HEK293 (cell line): ENCODE measurements at regions not wholly inside any gene's neighbourhood (a gene's known extent, or its start where the extent isn't known, plus 50 kb on each side); places are given as distances from the start of the nearest gene placed in this dataset.

Experiments
- CTCF ChIA-PET: fragments of 350-600 bp; formaldehyde crosslinking; extraction: SDS; loops from one replicate; lab custom pipeline; 2021; ENCODE audit warnings: antibody characterized with exemption; lab: Yijun Ruan, JAX
- POLR2A ChIA-PET: fragments of 300-600 bp; formaldehyde crosslinking; extraction: SDS; loops from one replicate; lab custom pipeline; 2020; ENCODE audit warnings: antibody characterized with exemption, inconsistent platforms; lab: Yijun Ruan, JAX
- H3K27ac ChIP-seq: fragments of 200-500 bp; sonication (Bioruptor generic); 2 replicates; pipeline ENCODE4 v1.5.1; 2014; ENCODE audit warnings: low read depth, low read length, control low read depth, inconsistent platforms; ENCODE audit errors: extremely low read depth
- H3K36me3 ChIP-seq, 2 experiments: fragments of 200-500 bp in 1 of 2; sonication (Bioruptor generic) in 1 of 2; 1 replicate in 1 of 2; 2 replicates in 1 of 2; pipeline ENCODE4 v1.5.1; 2014 to 2017; ENCODE audit warnings: inconsistent platforms in 2 of 2, low read length in 2 of 2; ENCODE audit not compliant: control insufficient read depth in 2 of 2, insufficient read depth in 1 of 2
- H3K4me1 ChIP-seq: fragments of 200-500 bp; sonication (Bioruptor generic); 2 replicates; pipeline ENCODE4 v1.5.1; 2014; ENCODE audit warnings: mild to moderate bottlenecking, low read length, inconsistent platforms; ENCODE audit not compliant: control insufficient read depth, insufficient read depth
- H3K4me3 ChIP-seq: 2 replicates; pipeline ENCODE4 v1.5.1; 2011; ENCODE audit warnings: low read depth, mild to moderate bottlenecking, control low read depth, low read length, moderate library complexity
- H3K9me3 ChIP-seq: fragments of 200-500 bp; sonication (Bioruptor generic); 2 replicates; pipeline ENCODE4 v1.5.1; 2014; ENCODE audit warnings: low read depth, low read length, inconsistent platforms; ENCODE audit not compliant: control insufficient read depth, insufficient read depth
- ATF2 ChIP-seq: fragments of 450-650 bp; formaldehyde crosslinking; IDR thresholded peaks from 2 replicates; pipeline ENCODE4 v1.5.1; 2016; ENCODE audit warnings: missing biosample characterization, missing genetic modification characterization, low read depth
- TRIM28 ChIP-seq: IDR thresholded peaks from 2 replicates; pipeline ENCODE4 v1.6.1; 2011; ENCODE audit warnings: low read length, control low read depth, borderline replicate concordance
- ZNF114 ChIP-seq: fragments of 450-650 bp; formaldehyde crosslinking; IDR thresholded peaks from 2 replicates; pipeline ENCODE4 v1.5.0; 2017; ENCODE audit warnings: missing biosample characterization, missing genetic modification characterization
- ZNF416 ChIP-seq: fragments of 450-650 bp; formaldehyde crosslinking; IDR thresholded peaks from 2 replicates; pipeline ENCODE4 v1.5.1; 2016; ENCODE audit warnings: missing biosample characterization, missing genetic modification characterization
- ZNF513 ChIP-seq: fragments of 450-650 bp; IDR thresholded peaks from 2 replicates; pipeline ENCODE4 v1.5.1; 2018; ENCODE audit warnings: missing biosample characterization, missing genetic modification characterization
- ZNF629 ChIP-seq: fragments of 450-650 bp; formaldehyde crosslinking; IDR thresholded peaks from 2 replicates; pipeline ENCODE4 v1.5.1; 2017; ENCODE audit warnings: missing biosample characterization, missing genetic modification characterization
- ZNF645 ChIP-seq: fragments of 450-650 bp; formaldehyde crosslinking; IDR thresholded peaks from 2 replicates; pipeline ENCODE4; 2016; ENCODE audit warnings: missing biosample characterization, missing genetic modification characterization
- ZNF664 ChIP-seq: fragments of 450-650 bp; formaldehyde crosslinking; IDR thresholded peaks from 2 replicates; pipeline ENCODE4 v1.5.1; 2016; ENCODE audit warnings: missing biosample characterization, missing genetic modification characterization
- TF ChIP-seq, protein P1 (sequence below): fragments of 450-650 bp; formaldehyde crosslinking; IDR thresholded peaks from 2 replicates; pipeline ENCODE4 v1.5.1; 2016; ENCODE audit warnings: missing biosample characterization, missing genetic modification characterization
- TF ChIP-seq, protein P2 (sequence below): fragments of 450-650 bp; formaldehyde crosslinking; optimal IDR thresholded peaks from 2 replicates; pipeline ENCODE3; 2016; ENCODE audit warnings: missing biosample characterization, mild to moderate bottlenecking, missing genetic modification characterization
- TF ChIP-seq, protein P3 (sequence below): fragments of 450-650 bp; formaldehyde crosslinking; IDR thresholded peaks from 2 replicates; pipeline ENCODE4 v1.5.1; 2017; ENCODE audit warnings: missing biosample characterization, missing genetic modification characterization

- H3K36me3 ChIP-seq, result no peaks in the 10 kb centered on the region
- H3K9me3 ChIP-seq, result no peaks in the 10 kb centered on the region
- H3K27ac ChIP-seq, result no peak overlapping the region
- TF ChIP-seq, protein P1, sequence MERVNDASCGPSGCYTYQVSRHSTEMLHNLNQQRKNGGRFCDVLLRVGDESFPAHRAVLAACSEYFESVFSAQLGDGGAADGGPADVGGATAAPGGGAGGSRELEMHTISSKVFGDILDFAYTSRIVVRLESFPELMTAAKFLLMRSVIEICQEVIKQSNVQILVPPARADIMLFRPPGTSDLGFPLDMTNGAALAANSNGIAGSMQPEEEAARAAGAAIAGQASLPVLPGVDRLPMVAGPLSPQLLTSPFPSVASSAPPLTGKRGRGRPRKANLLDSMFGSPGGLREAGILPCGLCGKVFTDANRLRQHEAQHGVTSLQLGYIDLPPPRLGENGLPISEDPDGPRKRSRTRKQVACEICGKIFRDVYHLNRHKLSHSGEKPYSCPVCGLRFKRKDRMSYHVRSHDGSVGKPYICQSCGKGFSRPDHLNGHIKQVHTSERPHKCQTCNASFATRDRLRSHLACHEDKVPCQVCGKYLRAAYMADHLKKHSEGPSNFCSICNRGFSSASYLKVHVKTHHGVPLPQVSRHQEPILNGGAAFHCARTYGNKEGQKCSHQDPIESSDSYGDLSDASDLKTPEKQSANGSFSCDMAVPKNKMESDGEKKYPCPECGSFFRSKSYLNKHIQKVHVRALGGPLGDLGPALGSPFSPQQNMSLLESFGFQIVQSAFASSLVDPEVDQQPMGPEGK (tag by site-specific recombination), result no peak
- TF ChIP-seq TRIM28 (no peak), ZNF513 (tag by site-specific recombination) (no peak)
- TF ChIP-seq, all 188 proteins: peak for 0
- ChIA-PET POLR2A (interaction anchor here (1.6 kb wide), 1 partner anchor 155 kb away, joined by 5 read pairs; no protein-coding TSS in a partner anchor), CTCF (interaction anchor here (1.3 kb wide), 1 partner anchor 41 kb away, joined by 4 read pairs; no protein-coding TSS in a partner anchor)
- no peaks in the 10 kb centered on the region for H3K4me1 ChIP-seq
- no peak overlapping the region for H3K4me3 ChIP-seq
These were observed 153.3 kb upstream of the TPM1 start for GRCh38 chr15:62889141-62889661.

DNA sequence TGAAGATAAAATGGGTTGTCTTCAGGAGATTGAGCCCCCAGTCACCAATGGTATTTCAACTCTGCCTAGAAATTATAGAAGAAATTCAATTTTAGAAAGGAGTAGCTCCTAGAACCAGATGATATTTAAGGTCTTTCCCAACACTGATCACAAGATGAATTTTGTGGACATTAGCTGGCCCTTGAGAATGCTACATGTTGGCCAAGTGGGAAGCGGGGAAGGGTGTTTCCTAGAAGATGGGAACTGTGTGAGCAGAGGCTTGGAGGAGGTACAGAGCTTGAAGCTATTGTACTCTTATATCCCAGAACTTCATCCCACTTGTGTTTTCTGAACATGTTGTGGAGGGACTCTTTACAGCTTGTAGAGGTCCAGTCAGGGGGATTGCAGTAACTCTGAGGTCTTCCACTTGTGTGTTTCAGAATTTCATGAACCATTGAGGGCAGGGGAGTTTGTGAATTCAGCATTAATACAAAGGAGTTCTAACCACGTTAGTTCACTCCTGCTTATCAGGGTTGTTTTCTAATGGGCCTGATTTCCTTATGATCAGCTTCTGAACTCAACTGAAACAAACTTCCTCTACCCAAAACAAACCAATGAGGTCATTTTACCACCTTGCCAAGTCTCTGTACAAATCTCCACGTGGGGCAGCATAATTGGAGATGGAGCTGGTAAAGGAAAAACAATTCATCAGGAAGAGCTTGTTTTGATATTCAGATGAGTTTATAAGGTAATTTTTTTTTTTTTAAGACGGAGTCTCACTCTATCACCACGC, 152.6 kb upstream of the TPM1 start:
- H3K9me3 ChIP-seq, result no peaks in the 10 kb centered on the region
- no peaks in the 10 kb centered on the region for H3K4me1 ChIP-seq
- ChIA-PET CTCF (interaction anchor here (0.6 to 1.3 kb wide), 2 partner anchors 42 to 68 kb away, joined by 4 to 5 read pairs; no protein-coding TSS in a partner anchor), POLR2A (interaction anchor here (1.6 kb wide), 1 partner anchor 154 kb away, joined by 5 read pairs; no protein-coding TSS in a partner anchor)
- H3K4me3 ChIP-seq, result no peak overlapping the region
- no peaks in the 10 kb centered on the region for H3K36me3 ChIP-seq
- no peak overlapping the region for H3K27ac ChIP-seq
- TF ChIP-seq, protein P2, sequence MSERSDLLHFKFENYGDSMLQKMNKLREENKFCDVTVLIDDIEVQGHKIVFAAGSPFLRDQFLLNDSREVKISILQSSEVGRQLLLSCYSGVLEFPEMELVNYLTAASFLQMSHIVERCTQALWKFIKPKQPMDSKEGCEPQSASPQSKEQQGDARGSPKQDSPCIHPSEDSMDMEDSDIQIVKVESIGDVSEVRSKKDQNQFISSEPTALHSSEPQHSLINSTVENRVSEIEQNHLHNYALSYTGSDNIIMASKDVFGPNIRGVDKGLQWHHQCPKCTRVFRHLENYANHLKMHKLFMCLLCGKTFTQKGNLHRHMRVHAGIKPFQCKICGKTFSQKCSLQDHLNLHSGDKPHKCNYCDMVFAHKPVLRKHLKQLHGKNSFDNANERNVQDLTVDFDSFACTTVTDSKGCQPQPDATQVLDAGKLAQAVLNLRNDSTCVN (tag by site-specific recombination), result no peak
- TF ChIP-seq ZNF645 (tag by site-specific recombination) (no peak), ZNF114 (no peak), ZNF664 (tag by site-specific recombination) (no peak)
- TF ChIP-seq, protein P3, sequence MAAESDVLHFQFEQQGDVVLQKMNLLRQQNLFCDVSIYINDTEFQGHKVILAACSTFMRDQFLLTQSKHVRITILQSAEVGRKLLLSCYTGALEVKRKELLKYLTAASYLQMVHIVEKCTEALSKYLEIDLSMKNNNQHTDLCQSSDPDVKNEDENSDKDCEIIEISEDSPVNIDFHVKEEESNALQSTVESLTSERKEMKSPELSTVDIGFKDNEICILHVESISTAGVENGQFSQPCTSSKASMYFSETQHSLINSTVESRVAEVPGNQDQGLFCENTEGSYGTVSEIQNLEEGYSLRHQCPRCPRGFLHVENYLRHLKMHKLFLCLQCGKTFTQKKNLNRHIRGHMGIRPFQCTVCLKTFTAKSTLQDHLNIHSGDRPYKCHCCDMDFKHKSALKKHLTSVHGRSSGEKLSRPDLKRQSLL (tag by site-specific recombination), result peak; percentile 45; the same call in 1 of the 2 replicates

- Histone ChIP-seq H3K27ac (no peak overlapping the region), H3K9me3 (no peaks in the 10 kb centered on the region), H3K36me3 (no peaks in the 10 kb centered on the region), H3K4me3 (no peak overlapping the region), H3K4me1 (0 out of 2 replicates have a peak, but pooled peaks cover 2% of the 10 kb centered on the region)
- POLR2A ChIA-PET, result interaction anchor here (0.6 kb wide), 1 partner anchor 60 kb away, joined by 4 read pairs; no protein-coding TSS in a partner anchor
- peak; percentile 3; the same call in 1 of the 2 replicates for TF ChIP-seq ATF2
- no peak for TF ChIP-seq TRIM28
- peak; percentile 16; the same call in 1 of the 2 replicates for TF ChIP-seq ZNF629 (tag by site-specific recombination)
- no peak for TF ChIP-seq ZNF416 (tag by site-specific recombination)
- CTCF ChIA-PET, result interaction anchor here (0.6 kb wide), 2 partner anchors 152 to 169 kb away, joined by 4 read pairs; no protein-coding TSS in a partner anchor
These were observed 148.0 kb upstream of the TPM1 start for GRCh38 chr15:62894322-62895085.
